HL-60 (cell line): ENCODE measurements at regions not wholly inside any gene's neighbourhood (a gene's known extent, or its start where the extent isn't known, plus 50 kb on each side); places are given as distances from the start of the nearest gene placed in this dataset.

ENCODE experiments used
- DNase-seq, 2 experiments: peaks; one replicate each; pipeline ENCODE4 v3.0.0-alpha.2; 2010 to 2020; ENCODE audit warnings: low read depth in 1 of 2, low spot score in 1 of 2
- H3K27ac ChIP-seq: fragments of 250-450 bp; sonication (Bioruptor Pico); replicated peaks from 2 replicates; pipeline ENCODE4 v1.5.1; 2020; ENCODE audit warnings: mild to moderate bottlenecking, moderate library complexity
- H3K27me3 ChIP-seq: fragments of 250-450 bp; sonication (Bioruptor Pico); 2 replicates; pipeline ENCODE4 v1.5.1; 2021; ENCODE audit warnings: mild to moderate bottlenecking, moderate library complexity; ENCODE audit not compliant: insufficient read depth, poor library complexity, severe bottlenecking
- H3K4me3 ChIP-seq: replicated peaks from 2 replicates; pipeline ENCODE4 v1.5.1; 2011; ENCODE audit warnings: mild to moderate bottlenecking, control low read depth, low read length; ENCODE audit not compliant: insufficient read depth
- GABPA ChIP-seq: IDR thresholded peaks from 2 replicates; pipeline ENCODE4 v1.6.1; 2012; ENCODE audit warnings: low read depth
- POLR2AphosphoS5 ChIP-seq: IDR thresholded peaks from 2 replicates; pipeline ENCODE4 v1.6.1; 2012; ENCODE audit warnings: low read depth
- SPI1 ChIP-seq: IDR thresholded peaks from 2 replicates; pipeline ENCODE4 v1.6.1; 2012; ENCODE audit warnings: low read depth, mild to moderate bottlenecking, borderline replicate concordance
- TF ChIP-seq, protein P1 (sequence below): IDR thresholded peaks from 2 replicates; pipeline ENCODE4 v1.6.1; 2012; ENCODE audit warnings: low read depth; ENCODE audit not compliant: insufficient replicate concordance
- TF ChIP-seq, protein P2 (sequence below): IDR thresholded peaks from one replicate; pipeline ENCODE4 v1.5.1; 2011; ENCODE audit warnings: low read length, control low read depth, inconsistent platforms; ENCODE audit not compliant: insufficient read depth

DNA sequence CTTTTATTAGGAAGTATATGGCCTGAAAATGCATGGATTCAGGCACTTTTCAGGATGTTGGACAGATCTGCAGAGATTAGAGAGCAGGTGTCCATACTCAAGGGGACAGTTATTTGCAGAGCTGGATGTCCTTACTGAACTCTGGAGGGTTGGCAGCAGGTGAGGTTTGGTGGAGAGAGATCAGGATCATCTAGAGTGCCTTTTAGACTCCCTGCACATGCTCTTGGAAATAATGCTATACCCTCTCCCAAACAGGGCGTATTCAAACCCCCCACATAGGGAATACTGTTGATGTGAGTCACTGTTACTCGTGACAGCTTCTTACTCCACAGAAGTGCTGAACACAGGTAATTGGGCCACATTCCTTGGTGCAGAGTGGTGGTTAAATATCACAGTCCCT lies 725.7 kb upstream of the SGCG start:
- no peak for TF ChIP-seq GABPA
- TF ChIP-seq SPI1: no peak
- TF ChIP-seq, protein P1, sequence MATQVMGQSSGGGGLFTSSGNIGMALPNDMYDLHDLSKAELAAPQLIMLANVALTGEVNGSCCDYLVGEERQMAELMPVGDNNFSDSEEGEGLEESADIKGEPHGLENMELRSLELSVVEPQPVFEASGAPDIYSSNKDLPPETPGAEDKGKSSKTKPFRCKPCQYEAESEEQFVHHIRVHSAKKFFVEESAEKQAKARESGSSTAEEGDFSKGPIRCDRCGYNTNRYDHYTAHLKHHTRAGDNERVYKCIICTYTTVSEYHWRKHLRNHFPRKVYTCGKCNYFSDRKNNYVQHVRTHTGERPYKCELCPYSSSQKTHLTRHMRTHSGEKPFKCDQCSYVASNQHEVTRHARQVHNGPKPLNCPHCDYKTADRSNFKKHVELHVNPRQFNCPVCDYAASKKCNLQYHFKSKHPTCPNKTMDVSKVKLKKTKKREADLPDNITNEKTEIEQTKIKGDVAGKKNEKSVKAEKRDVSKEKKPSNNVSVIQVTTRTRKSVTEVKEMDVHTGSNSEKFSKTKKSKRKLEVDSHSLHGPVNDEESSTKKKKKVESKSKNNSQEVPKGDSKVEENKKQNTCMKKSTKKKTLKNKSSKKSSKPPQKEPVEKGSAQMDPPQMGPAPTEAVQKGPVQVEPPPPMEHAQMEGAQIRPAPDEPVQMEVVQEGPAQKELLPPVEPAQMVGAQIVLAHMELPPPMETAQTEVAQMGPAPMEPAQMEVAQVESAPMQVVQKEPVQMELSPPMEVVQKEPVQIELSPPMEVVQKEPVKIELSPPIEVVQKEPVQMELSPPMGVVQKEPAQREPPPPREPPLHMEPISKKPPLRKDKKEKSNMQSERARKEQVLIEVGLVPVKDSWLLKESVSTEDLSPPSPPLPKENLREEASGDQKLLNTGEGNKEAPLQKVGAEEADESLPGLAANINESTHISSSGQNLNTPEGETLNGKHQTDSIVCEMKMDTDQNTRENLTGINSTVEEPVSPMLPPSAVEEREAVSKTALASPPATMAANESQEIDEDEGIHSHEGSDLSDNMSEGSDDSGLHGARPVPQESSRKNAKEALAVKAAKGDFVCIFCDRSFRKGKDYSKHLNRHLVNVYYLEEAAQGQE: no peak
- TF ChIP-seq, protein P2, sequence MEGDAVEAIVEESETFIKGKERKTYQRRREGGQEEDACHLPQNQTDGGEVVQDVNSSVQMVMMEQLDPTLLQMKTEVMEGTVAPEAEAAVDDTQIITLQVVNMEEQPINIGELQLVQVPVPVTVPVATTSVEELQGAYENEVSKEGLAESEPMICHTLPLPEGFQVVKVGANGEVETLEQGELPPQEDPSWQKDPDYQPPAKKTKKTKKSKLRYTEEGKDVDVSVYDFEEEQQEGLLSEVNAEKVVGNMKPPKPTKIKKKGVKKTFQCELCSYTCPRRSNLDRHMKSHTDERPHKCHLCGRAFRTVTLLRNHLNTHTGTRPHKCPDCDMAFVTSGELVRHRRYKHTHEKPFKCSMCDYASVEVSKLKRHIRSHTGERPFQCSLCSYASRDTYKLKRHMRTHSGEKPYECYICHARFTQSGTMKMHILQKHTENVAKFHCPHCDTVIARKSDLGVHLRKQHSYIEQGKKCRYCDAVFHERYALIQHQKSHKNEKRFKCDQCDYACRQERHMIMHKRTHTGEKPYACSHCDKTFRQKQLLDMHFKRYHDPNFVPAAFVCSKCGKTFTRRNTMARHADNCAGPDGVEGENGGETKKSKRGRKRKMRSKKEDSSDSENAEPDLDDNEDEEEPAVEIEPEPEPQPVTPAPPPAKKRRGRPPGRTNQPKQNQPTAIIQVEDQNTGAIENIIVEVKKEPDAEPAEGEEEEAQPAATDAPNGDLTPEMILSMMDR: no peak
- no peak for TF ChIP-seq POLR2AphosphoS5
- no peak overlapping the region for H3K4me3 ChIP-seq
- H3K27ac ChIP-seq: no peak overlapping the region
- DNase-seq: no peak
- H3K27me3 ChIP-seq: no peaks in the 10 kb centered on the region

DNA sequence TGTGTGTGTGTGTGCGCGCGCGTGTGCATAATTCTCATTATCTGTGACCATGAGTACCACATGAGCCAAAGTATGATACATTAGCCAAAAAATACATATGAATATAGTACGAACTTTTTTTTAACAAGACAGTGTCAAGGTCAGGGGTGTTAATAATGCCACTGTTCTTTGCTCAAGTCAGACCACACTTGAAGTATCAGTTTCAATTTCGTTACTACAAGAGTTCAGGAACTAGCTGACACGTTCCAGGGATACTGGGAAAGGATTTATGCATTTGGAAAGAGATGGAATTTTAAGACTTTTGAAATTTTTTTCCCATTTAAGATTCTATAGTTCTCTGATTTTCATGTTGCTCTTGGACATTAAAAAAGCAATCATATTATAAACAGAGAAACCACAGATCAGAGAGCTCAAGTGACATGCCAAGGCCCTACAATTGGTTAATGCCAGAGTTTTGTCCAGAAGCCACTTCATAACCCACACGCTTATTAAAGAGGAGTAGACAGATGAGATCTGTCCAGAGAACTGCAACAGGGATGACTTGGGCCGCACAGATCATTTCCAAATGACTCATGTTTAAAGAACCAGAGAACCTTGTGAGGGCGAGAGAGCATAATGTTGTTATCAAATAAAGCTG lies 718.8 kb upstream of the SGCG start:
- no peak for TF ChIP-seq SPI1
- TF ChIP-seq, protein P1: no peak
- no peak for TF ChIP-seq GABPA
- TF ChIP-seq POLR2AphosphoS5: no peak
- TF ChIP-seq, protein P2: no peak

DNA sequence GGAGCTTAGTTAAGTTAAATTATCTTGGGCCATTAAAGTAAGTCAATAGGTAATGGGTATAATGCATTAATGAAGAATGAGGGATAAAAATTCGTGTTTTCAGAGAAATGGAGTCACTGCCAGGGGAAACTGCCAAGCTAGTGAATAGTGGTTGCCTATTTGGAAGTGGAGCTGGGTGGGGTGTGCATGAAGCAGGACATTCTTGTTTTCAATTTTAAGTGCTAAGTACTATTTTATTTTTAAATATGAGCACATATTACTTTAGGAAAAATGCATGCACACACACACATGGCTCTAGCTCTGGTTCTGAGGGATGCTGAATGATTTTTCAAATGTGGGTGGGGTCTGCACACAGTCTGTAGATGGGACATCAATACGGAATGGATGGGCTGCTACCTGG lies 717.7 kb upstream of the SGCG start:
- no peaks in the 10 kb centered on the region for H3K27me3 ChIP-seq
- no peak overlapping the region for H3K27ac ChIP-seq
- no peak overlapping the region for H3K4me3 ChIP-seq
- no peak for TF ChIP-seq SPI1
- TF ChIP-seq GABPA: no peak
- TF ChIP-seq, protein P1: no peak
- no peak for TF ChIP-seq POLR2AphosphoS5
- TF ChIP-seq, protein P2: no peak
- DNase-seq: no peak

More for the DNA sequence above, 718.8 kb upstream of the SGCG start:
- Histone ChIP-seq H3K27ac (no peak overlapping the region), H3K27me3 (no peaks in the 10 kb centered on the region), H3K4me3 (no peak overlapping the region)
- DNase-seq: no peak
